Hematopoietic multipotent progenitor cell treated with erythropoietin and hydrocortisone succinate and interleukin-3 and kit ligand, for 8 days (in vitro differentiated cells): ENCODE measurements at regions not wholly inside any gene's neighbourhood (a gene's known extent, or its start where the extent isn't known, plus 50 kb on each side); places are given as distances from the start of the nearest gene placed in this dataset.

Experiments used
- DNase-seq: peaks from one replicate; pipeline ENCODE4 v3.0.0-alpha.2; 2015

DNA sequence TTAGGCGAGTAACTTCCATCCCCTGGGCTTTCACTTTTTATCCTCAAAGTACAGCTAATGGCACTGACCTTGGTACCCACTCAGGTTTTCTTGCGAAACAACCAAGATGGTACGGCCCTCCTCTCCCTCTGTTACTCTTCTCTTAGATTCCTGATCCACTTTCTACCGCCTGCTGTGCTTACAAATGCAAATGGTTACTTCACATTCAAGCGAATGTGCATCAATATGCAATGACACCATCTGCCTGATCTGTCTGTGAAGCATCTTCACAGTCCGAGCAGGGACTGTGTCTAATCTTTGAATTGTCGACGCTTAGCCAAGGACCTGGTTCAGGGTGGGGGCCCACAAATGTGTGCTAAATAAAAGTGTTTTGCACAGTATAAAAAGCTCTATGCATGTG lies 112.2 kb downstream of the TRIB2 start:
- DNase-seq, result no peak

DNA sequence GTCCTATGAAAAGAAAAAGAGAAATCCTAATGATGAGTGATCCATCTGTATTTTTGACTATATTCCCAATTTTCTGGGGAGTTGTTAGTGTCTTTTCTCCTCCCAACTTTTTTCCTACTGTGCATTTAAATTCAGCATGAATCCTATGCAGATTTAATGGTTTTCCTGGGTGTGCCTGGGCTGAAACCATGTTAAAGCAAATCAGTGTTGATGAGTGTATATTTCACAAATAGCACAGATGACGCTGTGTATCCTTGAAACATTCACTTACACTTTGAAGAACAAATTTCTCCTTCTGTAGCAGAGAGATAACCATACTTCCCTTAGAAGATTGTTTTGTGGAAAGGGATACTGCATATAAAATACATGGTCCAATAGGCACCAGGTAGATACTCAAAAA lies 114.3 kb downstream of the TRIB2 start:
- DNase-seq, result no peak

DNA sequence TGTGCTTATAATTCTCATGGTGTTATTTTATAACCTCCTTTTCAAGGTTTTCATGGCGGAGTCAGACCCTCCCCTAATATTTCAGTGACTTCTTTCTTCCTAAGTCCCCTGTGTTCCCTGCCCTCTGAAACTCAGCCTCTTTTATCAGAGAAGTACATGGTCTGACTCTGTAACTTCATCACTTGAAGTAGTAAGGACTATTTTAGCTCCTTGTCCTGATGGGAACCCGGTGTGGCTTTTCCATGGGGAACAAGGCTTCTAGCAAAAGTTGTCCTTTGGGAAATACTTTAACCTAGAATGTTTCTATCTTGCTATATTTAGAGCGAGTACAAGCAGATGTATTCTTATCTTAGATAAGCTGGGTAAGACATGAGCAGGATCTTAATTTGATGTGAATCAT lies 117.5 kb downstream of the TRIB2 start:
- DNase-seq, result no peak

DNA sequence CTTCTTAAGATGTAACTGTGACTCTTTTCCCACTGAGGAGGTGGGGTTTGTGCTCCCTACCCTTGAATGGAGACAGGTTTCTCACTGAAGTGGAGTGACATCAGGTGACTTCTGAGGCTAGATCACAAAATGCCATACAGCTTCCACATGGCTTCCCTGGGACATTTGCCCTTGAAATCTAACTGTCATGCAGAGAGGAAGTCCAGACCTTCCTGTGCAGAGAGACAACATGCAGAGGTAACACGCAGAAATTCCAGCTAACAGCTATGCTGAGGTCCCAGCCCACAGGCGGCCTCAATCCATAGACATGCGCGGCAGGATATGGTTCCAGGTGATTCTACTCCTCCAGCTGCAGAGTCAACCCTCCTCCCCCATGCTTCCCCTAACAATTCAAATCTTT lies 119.0 kb downstream of the TRIB2 start:
- DNase-seq, result no peak

DNA sequence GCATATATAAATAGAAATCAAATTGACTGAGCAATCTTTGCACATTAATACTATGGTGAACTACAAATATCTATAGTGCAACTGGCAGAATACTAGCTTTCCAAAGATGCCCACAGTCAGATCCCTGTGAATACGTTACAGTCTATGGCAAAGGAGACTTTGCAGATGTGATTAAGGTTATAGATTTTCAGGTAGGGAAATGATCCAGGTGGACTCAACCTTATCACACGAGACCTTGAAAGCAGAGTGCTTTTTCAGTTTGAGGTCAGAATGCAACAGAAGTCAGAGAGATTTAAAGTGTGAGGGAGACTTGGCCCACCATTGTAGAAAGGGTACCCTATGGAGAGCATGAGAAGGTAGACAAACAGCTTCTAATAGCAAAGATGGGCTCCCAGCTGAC lies 122.6 kb downstream of the TRIB2 start:
- no peak for DNase-seq

DNA sequence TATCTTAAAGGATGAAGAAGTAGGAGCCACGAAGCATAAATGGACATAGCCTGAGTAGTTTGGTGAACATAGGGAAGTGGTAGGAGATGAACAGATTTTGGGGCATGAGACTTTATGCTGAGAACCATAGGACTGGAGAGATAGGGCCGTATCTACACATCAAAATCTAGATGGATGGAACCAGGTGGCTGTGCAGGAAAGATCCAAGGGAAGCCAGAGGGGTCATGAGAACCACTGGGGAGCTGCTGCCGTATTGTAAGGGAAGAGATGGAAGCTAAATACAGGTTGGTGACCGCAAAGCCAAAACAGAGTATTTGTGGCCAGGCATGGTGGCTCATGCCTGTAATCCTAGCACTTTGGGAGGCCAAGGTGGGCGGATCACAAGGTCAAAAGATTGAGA lies 124.3 kb downstream of the TRIB2 start:
- no peak for DNase-seq

DNA sequence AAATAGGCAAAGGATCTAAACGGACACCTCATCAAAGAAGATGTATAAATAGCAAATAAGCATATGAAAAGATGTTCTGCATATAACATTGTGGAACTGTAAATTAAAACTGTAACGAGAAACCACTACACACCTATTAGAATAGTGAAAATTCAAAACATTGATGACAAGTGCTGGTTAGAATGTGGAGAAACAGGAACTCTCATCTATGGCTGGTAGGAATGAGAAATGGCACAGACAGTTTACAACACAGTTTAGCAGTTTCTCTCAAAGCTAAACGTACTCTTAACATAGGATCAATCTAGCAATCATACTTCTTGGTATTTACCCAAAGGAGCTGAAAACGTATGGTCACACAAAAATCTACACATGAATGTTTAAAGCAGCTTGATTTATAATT lies 126.2 kb downstream of the TRIB2 start:
- no peak for DNase-seq

DNA sequence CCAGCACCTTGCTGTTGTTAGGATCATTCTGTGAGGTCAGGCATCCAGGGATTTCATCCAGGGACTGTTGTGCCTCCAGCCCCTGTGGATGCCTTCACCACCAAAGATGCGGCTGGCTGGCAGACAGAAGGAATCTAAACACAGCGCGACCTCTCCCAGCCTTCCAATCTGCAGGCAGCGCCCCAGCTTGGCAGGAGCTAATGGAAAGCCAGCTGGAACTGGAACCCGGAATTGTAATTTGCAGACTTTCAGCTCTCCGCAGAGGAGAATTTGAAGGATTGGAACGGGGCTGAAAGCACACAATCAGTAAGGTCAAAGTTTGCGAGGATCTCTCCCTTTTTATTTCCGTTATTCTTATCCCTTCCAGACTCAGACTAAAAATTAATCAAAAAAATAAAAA lies 127.8 kb downstream of the TRIB2 start:
- no peak for DNase-seq

DNA sequence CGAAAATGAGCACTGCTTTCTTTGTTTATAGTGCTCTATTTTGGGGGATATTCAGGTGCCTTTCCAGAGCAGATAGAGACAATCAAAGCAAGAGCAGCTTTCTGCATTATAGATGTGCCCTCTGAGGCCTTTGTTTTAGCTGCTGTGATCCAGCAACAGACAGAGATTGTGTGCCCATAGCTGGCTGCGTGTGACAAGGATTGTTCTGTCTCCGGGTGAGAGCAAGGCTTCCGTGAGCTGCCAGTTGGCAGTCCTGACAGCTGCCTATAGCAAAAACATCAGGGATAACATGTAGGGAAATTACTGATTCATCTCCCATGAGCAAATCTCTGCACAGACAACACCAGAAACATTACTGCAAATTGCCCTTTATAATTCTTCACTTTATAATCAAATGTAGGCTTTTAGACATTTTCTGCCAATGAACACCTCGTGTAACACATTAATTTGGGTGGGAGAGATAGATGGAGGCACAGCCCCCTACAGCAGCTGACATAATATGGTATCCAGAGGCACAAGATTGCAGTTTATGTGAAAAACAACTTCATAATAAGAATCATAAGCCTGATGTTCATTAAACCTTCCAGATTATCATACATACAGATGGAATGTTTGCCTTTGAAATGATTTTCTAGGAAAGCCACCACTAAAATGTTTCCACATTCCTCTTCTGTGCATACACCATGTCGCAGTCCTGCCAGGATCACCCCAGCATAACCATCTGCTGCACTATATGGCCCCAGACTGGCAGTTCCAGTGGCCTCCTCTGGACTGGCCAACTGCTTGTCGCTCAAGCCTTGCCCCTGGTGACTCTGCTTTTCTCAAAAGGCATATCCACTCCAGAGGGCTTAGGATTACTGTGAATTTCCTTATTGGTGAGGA lies 131.2 kb downstream of the TRIB2 start:
- DNase-seq, result no peak

DNA sequence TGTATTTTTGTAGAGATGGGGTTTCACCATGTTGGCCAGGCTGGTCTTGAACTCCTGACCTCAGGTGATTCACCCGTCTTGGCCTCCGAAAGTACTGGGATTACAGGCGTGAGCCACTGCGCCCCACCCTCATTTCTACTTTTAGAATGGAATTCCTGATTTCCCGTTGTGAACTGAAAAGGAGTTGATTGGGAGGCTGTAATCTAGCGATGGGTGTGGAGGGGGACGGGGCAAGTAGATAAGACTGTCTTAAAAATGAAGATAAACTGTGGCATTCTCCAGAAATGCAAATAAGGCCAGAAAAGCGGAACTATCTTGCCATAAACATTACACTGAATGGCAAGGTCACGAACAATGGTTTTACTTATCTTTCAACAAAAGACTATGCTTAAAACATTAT lies 135.4 kb downstream of the TRIB2 start:
- peak; percentile 6 for DNase-seq

DNA sequence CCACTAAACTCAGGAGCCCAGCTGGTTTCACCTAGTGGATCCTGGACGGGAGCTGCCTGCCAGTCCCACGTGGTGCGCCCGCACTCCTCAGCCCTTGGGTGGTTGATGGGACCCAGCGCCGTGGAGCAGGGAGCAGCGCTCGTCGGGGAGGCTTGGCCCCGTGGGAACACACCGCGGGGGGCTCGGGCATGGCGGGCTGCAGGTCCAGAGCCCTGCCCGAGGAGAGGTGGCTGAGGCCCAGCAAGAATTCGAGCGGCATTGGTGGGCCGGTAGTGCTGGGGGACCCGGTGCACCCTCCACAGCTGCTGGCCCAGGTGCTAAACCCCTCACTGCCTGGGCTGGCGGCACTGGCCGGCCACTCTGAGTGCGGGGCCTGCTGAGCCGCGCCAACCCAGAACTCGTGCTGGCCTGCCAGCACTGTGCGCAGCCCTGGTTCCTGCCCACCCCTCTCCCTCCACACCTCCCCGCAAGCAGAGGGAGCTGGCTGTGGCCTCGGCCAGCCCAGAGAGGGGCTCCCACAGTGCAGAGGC lies 137.3 kb downstream of the TRIB2 start:
- no peak for DNase-seq

DNA sequence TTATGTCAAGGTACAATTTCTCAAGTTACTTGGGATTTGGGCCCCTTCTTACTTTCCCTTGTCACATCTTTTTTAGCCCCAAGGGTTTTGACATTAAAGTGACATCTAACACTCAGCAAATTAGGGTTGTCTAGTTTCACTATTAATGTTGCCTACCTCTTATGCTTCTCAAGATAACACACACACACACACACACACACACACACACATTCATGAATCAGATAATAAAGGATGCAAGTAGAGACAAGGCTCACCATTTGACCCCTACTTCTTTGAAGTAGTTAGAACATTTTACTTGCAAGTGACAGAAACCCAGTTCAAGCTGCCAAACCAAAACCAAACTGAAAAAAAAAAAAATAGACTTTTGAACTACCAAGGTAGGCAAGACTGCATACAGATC lies 138.8 kb downstream of the TRIB2 start:
- DNase-seq, result no peak

DNA sequence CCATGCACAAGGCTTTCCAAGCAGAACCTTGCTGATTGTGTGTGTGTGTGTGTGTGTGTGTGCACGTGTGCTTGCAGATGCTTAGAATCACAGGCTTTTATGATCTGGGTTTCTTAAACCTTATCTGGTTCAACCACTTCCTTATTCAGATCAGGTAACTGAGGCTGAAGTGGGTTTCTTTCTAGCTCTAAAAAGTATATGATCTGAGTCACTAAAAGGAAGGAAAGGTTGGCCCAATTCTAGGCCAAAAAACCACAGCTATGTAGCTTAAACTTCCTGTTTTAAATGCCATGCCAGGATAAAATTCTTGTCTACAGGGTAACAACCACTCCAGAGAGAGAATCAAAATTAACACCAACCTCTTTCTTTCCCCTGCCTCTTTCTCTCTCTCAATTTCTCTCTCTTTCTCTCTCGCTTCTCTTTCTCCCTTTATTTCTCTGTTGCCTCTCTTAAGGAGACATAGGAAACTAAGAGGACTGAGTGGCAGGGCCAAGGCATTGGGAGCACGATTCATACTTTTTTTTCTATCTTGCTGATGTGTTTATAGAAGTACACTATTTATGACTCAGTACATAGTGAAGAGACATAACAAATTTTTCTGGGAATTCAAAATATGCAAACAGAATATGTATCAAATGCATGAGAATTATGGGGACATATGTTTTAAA lies 140.3 kb downstream of the TRIB2 start:
- peak; percentile 21 for DNase-seq

DNA sequence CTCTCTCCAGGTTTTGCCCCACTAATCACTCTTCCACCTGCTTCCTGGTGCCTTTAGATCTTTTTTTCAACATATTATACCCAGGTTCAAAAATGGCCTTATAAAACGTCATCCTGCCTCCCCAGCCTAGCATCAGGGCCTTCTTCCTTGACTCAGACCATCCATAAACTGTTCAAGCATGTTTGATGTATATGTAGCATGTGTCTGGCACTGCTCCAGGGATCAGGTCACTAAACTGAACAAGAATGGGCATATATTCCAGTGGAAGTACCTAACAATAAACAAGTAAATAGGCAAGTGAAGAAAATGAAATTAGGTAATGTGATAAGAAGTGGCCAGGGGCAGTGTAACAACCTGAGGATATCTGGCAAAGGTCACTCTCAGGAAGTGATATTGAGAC lies 141.2 kb downstream of the TRIB2 start:
- no peak for DNase-seq

DNA sequence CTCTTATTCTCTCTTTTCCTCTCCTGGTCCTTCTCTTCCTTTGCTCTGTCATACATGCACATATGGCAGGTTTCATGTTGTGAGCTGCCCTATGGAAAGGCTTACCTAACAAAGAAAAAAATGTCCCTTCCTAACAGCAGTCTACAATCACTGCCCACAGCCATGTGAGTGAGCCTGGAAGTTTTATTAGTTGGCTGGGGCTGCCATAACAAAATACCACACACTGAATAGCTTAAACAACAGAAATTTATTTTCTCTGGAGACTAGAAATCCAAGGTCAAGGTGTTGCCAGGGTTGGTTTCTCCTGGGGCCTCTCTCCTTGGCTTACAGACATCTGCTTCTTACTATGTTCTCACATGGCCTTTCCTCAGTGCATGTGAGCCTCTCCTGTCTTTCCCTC lies 142.1 kb downstream of the TRIB2 start:
- no peak for DNase-seq

DNA sequence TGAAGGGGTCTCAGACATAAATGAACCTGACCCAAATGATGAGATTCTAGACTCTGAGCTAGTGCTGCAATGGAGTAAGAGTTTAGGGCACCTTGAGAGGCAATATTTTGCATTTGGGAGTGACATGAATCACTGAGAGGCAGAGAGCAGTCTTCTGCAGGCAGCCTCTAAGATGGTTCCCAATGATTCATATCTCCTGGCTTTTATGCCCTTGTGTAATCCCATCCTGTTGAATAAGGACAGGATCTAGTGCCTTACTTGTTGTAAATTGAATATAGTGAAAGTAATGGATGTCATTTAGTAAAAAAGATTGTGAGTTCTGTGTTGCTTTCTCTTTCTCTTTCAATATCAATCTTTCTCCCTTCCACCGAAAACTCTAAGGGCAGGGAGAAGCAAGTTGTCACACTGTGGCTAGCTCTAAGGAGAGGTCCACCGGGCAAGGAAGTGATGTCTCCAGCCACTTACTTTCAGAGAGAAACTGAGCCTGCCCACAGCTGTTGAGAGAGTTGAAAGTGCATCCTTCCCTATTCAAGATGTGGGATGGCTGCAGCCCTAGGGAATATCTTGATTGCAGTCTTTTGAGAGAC lies 144.7 kb downstream of the TRIB2 start:
- DNase-seq, result no peak

DNA sequence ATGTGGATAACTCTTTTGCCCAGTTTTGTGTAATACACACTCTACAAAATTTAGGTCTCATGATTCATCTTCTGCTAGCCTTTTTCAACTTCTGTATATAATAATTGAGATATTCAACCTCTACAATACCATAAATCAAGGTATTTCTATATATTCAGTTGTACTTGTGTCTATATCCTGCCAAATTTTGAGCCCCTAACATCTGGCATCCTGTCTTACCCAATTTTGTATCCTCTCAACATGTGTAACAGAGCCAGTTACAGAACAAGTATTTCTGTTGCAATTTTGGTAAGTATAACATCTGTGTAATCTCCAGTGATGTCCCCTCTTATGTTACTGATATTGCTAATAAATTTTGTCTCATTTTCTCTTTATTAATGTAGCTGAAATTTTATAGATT lies 145.8 kb downstream of the TRIB2 start:
- DNase-seq, result no peak

DNA sequence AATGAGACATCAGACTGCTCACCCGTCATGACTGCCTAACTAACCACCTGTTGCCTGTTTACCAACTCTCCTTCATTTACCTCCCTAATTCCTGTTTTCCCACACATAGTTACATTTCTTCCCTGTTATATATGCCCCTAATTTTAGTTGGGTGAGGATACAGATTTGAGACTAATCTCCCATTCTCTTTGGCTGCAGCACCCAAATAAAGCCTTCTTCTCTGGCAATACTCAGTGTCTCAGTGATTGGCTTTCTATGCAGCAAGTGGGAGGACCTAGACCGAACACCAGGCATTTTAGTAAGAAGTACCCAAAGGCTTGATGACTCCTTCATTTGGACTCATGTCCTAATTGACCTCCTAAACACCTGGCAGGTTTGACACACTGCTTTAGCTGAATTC lies 147.2 kb downstream of the TRIB2 start:
- DNase-seq, result no peak

DNA sequence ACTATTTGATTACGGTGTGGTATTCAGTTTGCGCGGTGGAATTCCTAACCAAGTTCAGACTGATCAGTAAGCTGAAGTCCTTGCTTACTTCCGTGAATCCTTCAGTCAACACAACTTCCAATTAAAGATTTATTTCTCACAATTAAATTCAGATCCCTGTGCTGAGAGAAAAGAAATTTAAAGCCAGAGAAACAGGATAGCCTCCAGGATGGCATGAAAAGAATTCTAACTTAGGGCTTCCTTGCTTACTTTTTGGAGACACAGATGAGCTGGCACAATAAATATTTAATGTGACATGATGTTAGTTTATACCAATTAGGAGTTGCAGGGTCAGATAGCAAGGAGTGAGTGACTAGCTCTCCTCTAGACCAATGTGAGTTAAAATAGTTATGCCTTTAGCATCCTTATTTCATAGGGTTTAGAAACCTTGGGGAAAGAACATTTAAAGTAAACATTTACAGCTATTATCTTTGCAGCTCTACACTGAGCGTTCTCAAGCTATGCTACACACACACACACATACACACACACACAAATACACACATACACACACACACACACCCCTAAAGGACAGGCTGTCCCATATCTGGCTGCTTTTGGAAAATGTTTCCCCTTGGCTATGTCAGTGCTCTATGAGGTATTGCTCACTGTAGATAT lies 151.0 kb downstream of the TRIB2 start:
- no peak for DNase-seq

DNA sequence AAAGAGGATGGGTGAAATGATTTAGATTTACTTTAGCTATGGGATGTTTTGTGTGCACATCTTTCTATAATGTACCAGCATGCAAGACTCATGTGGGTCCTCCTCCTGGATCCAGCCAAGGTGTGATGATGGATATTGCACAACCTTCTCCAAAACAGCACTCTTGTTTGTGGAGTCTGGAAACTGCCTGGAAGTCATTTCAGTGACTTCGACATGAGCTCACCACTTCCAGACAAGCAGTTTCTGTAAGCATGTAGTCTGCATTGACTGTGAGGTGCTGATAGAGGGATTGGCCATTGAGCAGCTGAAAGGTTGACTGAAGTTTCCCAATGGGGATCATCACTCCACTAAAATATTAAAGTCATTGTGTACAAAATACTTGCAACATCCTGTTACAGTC lies 154.0 kb downstream of the TRIB2 start:
- no peak for DNase-seq

DNA sequence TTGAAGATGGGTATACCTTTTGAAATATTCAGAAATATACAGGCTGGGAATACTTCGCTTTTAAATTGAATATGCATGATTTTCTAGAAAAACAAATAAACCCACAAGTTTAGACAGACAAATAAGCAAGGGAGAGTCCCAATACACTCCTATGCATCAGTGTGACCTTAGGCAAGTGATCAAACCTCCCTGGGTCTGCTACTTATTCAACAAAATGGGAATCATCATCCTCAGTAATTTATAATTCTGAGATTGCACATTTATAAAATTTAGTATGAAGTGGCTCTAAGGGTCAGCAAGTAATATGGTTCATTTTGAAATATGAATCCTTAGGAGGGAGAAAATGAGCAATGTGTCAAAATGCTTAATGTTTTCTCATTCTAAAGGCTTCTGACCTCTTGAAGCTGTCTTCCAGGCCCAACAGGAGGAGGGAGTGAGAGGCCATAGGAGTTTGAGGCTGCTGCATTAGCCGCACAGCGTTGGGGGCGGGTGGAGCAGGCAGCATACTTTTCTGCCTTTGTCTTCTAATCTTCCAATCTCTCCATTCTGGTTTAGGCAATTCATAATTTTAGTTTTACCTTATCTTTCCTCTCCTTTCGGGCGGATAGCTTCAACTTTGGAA lies 155.1 kb downstream of the TRIB2 start:
- no peak for DNase-seq

DNA sequence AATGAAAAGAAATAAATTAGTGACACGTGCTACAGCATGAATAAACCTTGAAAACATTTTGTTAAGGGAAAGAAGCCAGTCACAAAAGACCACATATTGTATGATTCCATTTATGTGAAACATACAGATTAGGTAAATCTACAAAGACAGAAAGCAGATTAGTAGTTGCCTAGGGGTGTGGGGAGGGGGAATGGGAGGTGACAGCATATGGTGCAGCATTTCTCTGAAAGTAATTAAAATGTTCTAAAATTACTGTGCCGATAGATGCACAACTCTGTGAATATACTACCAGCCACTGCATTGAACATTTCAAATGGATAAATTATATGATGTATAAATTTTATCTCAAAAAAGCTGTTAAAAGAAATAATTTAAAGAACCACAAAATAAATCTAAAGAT lies 161.0 kb downstream of the TRIB2 start:
- no peak for DNase-seq

DNA sequence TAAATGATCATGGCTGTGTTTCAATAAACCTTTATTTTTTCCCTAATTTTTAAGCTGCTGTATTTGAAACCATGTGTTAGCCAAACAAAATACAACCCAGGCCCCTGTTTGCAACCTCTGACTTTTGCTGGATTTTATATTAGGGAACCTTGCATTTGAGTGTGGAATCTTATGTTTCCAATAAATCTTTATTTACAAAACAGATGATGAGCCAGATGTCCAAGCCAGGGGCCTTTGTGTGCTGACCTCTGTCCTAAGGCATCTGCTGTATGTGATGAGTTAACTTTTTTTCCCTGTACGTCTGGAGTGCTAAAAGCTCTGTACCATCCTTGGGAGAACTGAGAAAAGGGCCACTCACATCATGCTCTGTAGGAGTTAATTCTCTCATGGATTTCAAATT lies 162.9 kb downstream of the TRIB2 start:
- DNase-seq, result no peak
